Neural progenitor cell (in vitro differentiated cells): ENCODE measurements at regions not wholly inside any gene's neighbourhood (a gene's known extent, or its start where the extent isn't known, plus 50 kb on each side); places are given as distances from the start of the nearest gene placed in this dataset.

Source experiments
- EZH2 ChIP-seq: fragments of 200-600 bp; sonication (generic); IDR thresholded peaks from 2 replicates; pipeline ENCODE4 v1.6.1; 2017; ENCODE audit warnings: antibody characterized with exemption, mild to moderate bottlenecking, moderate library complexity
- EZH2phosphoT487 ChIP-seq: fragments of 200-600 bp; sonication (generic); IDR thresholded peaks from 2 replicates; pipeline ENCODE4 v1.6.1; 2017; ENCODE audit warnings: antibody characterized with exemption
- TF ChIP-seq, protein P1 (sequence below): fragments of 200-600 bp; sonication (generic); IDR thresholded peaks from 2 replicates; pipeline ENCODE4 v1.5.1; 2017; ENCODE audit warnings: antibody characterized with exemption, mild to moderate bottlenecking

DNA sequence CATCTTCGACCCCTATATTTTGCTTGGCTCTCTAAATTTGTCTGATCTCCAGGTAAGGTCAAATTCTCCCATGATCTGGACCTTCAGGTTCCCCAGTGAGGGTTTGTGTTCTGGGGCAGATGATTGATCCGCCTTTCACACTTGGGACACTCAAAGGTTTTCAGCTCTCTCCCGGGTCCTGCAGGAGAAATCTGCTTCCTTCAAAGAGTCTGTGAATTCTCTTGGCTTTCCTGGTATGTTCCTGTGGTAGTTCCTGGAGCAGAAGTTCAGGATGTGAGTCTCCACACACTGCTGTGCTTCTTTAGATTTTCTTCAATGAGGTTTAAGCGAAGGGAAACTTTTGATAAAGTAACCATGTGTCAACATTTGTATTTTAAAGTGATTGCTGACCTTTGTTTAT, 318.0 kb downstream of the TAF11L14 start:
- TF ChIP-seq, protein P1, sequence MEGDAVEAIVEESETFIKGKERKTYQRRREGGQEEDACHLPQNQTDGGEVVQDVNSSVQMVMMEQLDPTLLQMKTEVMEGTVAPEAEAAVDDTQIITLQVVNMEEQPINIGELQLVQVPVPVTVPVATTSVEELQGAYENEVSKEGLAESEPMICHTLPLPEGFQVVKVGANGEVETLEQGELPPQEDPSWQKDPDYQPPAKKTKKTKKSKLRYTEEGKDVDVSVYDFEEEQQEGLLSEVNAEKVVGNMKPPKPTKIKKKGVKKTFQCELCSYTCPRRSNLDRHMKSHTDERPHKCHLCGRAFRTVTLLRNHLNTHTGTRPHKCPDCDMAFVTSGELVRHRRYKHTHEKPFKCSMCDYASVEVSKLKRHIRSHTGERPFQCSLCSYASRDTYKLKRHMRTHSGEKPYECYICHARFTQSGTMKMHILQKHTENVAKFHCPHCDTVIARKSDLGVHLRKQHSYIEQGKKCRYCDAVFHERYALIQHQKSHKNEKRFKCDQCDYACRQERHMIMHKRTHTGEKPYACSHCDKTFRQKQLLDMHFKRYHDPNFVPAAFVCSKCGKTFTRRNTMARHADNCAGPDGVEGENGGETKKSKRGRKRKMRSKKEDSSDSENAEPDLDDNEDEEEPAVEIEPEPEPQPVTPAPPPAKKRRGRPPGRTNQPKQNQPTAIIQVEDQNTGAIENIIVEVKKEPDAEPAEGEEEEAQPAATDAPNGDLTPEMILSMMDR: no peak
- TF ChIP-seq EZH2phosphoT487 (no peak), EZH2 (no peak)
